Testis (tissue), 2 donors: ENCODE measurements at regions not wholly inside any gene's neighbourhood (a gene's known extent, or its start where the extent isn't known, plus 50 kb on each side); places are given as distances from the start of the nearest gene placed in this dataset.

Source experiments
- POLR2A ChIP-seq: fragments of 450-650 bp; IDR thresholded peaks from one replicate; pipeline ENCODE4 v1.6.1; 2017; ENCODE audit warnings: antibody characterized with exemption, mild to moderate bottlenecking, moderate library complexity
- TF ChIP-seq, protein P1 (sequence below), 3 experiments: fragments of 450-650 bp in 2 of 3; fragments of 200-600 bp in 1 of 3; sonication (generic) in 1 of 3; IDR thresholded peaks; one replicate each; pipeline ENCODE4 v1.5.1; 2016 to 2019; ENCODE audit warnings: antibody characterized with exemption in 3 of 3, mild to moderate bottlenecking in 2 of 3, moderate library complexity in 1 of 3

DNA sequence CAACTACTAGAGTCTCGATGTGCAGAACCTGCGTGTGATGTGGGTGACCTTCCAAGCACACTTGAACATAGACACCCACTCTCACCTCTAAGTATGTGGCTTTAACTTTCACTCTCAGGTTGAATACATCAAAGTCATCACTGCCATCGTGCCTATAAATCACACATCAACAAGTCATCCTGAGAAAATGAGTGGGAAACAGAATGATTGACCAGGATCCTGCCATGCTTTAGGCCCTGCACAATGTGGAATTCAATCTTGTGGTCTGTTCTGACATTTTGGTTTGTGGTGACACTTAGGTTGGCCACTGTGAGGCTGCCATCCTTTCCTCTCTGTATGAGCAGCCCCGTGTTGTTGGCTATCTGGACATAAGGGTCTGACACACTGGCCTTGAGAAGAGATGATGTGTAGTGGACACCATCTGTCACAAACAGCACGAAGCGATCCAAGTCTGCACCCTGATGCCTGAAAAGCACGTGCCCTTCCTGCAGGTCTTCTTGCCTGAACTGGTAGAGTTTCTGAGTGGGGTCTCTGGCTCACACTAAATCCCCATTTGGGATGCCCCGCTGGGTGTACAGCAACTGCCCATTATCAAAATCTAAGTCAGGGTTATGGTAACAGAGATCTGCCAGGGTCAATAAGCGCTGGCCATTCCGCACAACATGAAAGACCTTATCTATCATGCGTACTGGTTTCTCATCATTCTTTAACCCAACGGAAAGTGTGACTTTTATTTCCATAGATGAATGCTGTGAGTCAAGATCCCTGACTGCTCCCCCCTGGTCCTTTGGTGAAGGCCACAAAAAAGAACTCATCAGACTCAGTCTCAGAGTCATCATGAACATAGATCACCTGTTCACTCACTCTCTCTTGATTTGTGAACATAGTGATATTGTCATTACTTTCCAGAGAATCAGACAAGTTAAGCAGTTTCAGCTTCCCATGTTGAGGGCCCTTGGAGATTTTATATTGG, 116.6 kb downstream of the ESM1 start:
- TF ChIP-seq, protein P1, sequence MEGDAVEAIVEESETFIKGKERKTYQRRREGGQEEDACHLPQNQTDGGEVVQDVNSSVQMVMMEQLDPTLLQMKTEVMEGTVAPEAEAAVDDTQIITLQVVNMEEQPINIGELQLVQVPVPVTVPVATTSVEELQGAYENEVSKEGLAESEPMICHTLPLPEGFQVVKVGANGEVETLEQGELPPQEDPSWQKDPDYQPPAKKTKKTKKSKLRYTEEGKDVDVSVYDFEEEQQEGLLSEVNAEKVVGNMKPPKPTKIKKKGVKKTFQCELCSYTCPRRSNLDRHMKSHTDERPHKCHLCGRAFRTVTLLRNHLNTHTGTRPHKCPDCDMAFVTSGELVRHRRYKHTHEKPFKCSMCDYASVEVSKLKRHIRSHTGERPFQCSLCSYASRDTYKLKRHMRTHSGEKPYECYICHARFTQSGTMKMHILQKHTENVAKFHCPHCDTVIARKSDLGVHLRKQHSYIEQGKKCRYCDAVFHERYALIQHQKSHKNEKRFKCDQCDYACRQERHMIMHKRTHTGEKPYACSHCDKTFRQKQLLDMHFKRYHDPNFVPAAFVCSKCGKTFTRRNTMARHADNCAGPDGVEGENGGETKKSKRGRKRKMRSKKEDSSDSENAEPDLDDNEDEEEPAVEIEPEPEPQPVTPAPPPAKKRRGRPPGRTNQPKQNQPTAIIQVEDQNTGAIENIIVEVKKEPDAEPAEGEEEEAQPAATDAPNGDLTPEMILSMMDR (IDR thresholded peaks at IDR 0.05), result no peak
- TF ChIP-seq POLR2A, result no peak
